Neural progenitor cell (in vitro differentiated cells): ENCODE measurements at regions not wholly inside any gene's neighbourhood (a gene's known extent, or its start where the extent isn't known, plus 50 kb on each side); places are given as distances from the start of the nearest gene placed in this dataset.

Source experiments
- EZH2 ChIP-seq: fragments of 200-600 bp; sonication (generic); IDR thresholded peaks from 2 replicates; pipeline ENCODE4 v1.6.1; 2017; ENCODE audit warnings: antibody characterized with exemption, mild to moderate bottlenecking, moderate library complexity
- EZH2phosphoT487 ChIP-seq: fragments of 200-600 bp; sonication (generic); IDR thresholded peaks from 2 replicates; pipeline ENCODE4 v1.6.1; 2017; ENCODE audit warnings: antibody characterized with exemption
- TF ChIP-seq, protein P1 (sequence below): fragments of 200-600 bp; sonication (generic); IDR thresholded peaks from 2 replicates; pipeline ENCODE4 v1.5.1; 2017; ENCODE audit warnings: antibody characterized with exemption, mild to moderate bottlenecking

- TF ChIP-seq, protein P1, sequence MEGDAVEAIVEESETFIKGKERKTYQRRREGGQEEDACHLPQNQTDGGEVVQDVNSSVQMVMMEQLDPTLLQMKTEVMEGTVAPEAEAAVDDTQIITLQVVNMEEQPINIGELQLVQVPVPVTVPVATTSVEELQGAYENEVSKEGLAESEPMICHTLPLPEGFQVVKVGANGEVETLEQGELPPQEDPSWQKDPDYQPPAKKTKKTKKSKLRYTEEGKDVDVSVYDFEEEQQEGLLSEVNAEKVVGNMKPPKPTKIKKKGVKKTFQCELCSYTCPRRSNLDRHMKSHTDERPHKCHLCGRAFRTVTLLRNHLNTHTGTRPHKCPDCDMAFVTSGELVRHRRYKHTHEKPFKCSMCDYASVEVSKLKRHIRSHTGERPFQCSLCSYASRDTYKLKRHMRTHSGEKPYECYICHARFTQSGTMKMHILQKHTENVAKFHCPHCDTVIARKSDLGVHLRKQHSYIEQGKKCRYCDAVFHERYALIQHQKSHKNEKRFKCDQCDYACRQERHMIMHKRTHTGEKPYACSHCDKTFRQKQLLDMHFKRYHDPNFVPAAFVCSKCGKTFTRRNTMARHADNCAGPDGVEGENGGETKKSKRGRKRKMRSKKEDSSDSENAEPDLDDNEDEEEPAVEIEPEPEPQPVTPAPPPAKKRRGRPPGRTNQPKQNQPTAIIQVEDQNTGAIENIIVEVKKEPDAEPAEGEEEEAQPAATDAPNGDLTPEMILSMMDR, result no peak
- TF ChIP-seq EZH2 (no peak), EZH2phosphoT487 (no peak)
Observed at GRCh38 chr9:75408391-75408790, 320.1 kb downstream of the OSTF1 start.
